Ishikawa (cell line): ENCODE measurements at regions not wholly inside any gene's neighbourhood (a gene's known extent, or its start where the extent isn't known, plus 50 kb on each side); places are given as distances from the start of the nearest gene placed in this dataset.

ENCODE experiments used
- CEBPB ChIP-seq: IDR thresholded peaks from 2 replicates; pipeline ENCODE4 v1.6.1; 2012
- CREB1 ChIP-seq: IDR thresholded peaks from 2 replicates; pipeline ENCODE4 v1.6.1; 2012; ENCODE audit warnings: low read depth
- EGR1 ChIP-seq: IDR thresholded peaks from 2 replicates; pipeline ENCODE4 v1.6.1; 2012
- EP300 ChIP-seq: IDR thresholded peaks from 2 replicates; pipeline ENCODE4 v1.6.1; 2012; ENCODE audit warnings: borderline replicate concordance
- FOXM1 ChIP-seq: IDR thresholded peaks from 2 replicates; pipeline ENCODE4 v1.6.1; 2012; ENCODE audit warnings: low read depth, borderline replicate concordance
- MAX ChIP-seq: IDR thresholded peaks from 2 replicates; pipeline ENCODE4 v1.6.1; 2012
- NFIC ChIP-seq: IDR thresholded peaks from 2 replicates; pipeline ENCODE4 v1.6.1; 2012
- RAD21 ChIP-seq: IDR thresholded peaks from 2 replicates; pipeline ENCODE4 v1.6.1; 2012; ENCODE audit warnings: low read depth
- REST ChIP-seq: IDR thresholded peaks from 2 replicates; pipeline ENCODE4 v1.6.1; 2012; ENCODE audit warnings: low read depth, mild to moderate bottlenecking
- TAF1 ChIP-seq: IDR thresholded peaks from 2 replicates; pipeline ENCODE4 v1.6.1; 2012; ENCODE audit warnings: low read depth, mild to moderate bottlenecking
- TCF12 ChIP-seq: IDR thresholded peaks from 2 replicates; pipeline ENCODE4 v1.6.1; 2012; ENCODE audit warnings: low read depth
- TEAD4 ChIP-seq: IDR thresholded peaks from 2 replicates; pipeline ENCODE4 v1.6.1; 2012
- YY1 ChIP-seq: IDR thresholded peaks from 2 replicates; pipeline ENCODE4 v1.6.1; 2012; ENCODE audit warnings: low read depth
- ZBTB7A ChIP-seq: IDR thresholded peaks from 2 replicates; pipeline ENCODE4 v1.6.1; 2012; ENCODE audit warnings: low read depth
- TF ChIP-seq, protein P1 (sequence below): IDR thresholded peaks from 2 replicates; pipeline ENCODE4 v1.6.1; 2012

GRCh38 chr7:94059746-94060145, 55.6 kb upstream of the BET1 start:
- no peak for TF ChIP-seq MAX
- no peak for TF ChIP-seq FOXM1
- TF ChIP-seq TAF1 = no peak
- TF ChIP-seq ZBTB7A = no peak
- TF ChIP-seq CREB1 = no peak
- no peak for TF ChIP-seq EGR1
- no peak for TF ChIP-seq TEAD4

DNA sequence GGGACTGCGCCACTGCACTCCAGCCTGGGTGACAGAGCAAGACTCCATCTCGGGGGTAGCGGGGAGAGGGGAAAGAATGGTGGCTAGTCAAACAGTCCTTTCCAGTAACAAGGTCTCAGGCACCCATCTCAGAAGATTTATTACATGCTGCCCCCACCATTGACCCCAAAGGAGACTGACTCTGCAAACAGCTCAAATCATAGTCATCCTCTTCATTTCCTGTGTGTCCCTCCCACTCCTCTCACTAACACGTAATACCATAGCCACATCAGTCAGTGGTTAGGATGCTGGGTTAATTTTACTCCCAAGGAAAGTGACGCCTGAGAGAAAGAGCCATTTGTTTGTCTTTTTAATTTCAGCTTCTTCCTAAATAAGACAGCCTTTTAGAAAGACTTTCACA, 56.6 kb upstream of the BET1 start:
- TF ChIP-seq MAX (no peak), CEBPB (no peak), REST (no peak), NFIC (no peak), CREB1 (no peak), TCF12 (no peak), EP300 (no peak)

DNA sequence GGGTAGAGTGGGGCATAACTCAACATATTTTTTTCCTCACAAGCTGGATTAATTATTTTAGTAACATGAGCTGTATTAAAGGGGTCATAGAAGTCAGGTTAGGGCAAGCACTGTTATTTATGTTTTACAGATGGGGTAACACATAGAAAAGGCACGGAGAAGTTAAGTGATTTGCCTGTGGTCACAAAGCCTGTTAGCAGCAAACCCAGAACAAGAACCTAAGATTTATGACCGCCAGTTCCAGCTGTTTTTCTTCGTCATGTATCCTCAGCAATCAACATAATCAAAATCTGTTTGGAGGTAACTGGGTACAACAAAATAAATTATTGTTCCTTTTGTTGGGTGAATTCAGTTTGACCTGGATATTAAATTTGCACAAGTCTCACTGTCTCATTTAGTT, 57.2 kb upstream of the BET1 start:
- TF ChIP-seq YY1 (no peak), TAF1 (no peak), REST (no peak), EGR1 (no peak), EP300 (no peak), TCF12 (no peak), TEAD4 (no peak), MAX (no peak), CEBPB (no peak), RAD21 (no peak), NFIC (no peak), FOXM1 (no peak)
- TF ChIP-seq, protein P1, sequence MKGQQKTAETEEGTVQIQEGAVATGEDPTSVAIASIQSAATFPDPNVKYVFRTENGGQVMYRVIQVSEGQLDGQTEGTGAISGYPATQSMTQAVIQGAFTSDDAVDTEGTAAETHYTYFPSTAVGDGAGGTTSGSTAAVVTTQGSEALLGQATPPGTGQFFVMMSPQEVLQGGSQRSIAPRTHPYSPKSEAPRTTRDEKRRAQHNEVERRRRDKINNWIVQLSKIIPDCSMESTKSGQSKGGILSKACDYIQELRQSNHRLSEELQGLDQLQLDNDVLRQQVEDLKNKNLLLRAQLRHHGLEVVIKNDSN = no peak

- TF ChIP-seq FOXM1 (no peak), EP300 (no peak), RAD21 (no peak), ZBTB7A (no peak), TEAD4 (no peak), MAX (no peak), TCF12 (no peak)
- TF ChIP-seq, protein P1 = no peak
These were observed 58.2 kb upstream of the BET1 start for GRCh38 chr7:94062372-94062771.

- no peak for TF ChIP-seq TAF1
- TF ChIP-seq EGR1 = no peak
- TF ChIP-seq RAD21 = no peak
- TF ChIP-seq, protein P1 = no peak
- TF ChIP-seq EP300 = no peak
- TF ChIP-seq CEBPB = no peak
- TF ChIP-seq FOXM1 = no peak
- TF ChIP-seq TCF12 = no peak
- TF ChIP-seq TEAD4 = no peak
These were observed 60.5 kb upstream of the BET1 start for GRCh38 chr7:94064541-94065191.

DNA sequence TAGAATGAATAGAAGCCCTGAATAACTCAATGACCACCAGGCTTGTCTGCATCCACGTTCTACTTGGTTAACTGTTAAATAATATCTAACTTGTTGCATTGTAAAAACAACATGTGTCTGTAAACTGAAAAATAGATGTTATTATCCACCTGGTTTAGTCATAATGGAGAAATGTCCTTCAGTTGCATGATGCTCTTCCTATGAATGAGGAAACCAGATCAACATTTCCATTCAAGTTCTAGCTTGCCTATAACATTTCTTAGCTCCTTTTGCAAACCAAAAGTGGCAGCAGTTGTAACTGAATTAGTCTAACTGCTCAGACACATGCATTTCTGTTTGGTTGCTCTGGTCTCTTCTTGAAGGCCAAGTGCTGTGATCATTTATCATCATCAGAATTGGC, 62.9 kb upstream of the BET1 start:
- TF ChIP-seq, protein P1 = no peak
- no peak for TF ChIP-seq ZBTB7A
- TF ChIP-seq CREB1 = no peak
- TF ChIP-seq FOXM1 = no peak
- no peak for TF ChIP-seq REST
- no peak for TF ChIP-seq MAX
- no peak for TF ChIP-seq CEBPB
- TF ChIP-seq TCF12 = no peak
- TF ChIP-seq EP300 = no peak
- TF ChIP-seq YY1 = no peak
- no peak for TF ChIP-seq TEAD4
- no peak for TF ChIP-seq EGR1
- TF ChIP-seq TAF1 = no peak
- TF ChIP-seq NFIC = no peak
- no peak for TF ChIP-seq RAD21
